H9 (cell line): ENCODE measurements at regions not wholly inside any gene's neighbourhood (a gene's known extent, or its start where the extent isn't known, plus 50 kb on each side); places are given as distances from the start of the nearest gene placed in this dataset.

ENCODE experiments used
- DNase-seq: peaks from one replicate; pipeline ENCODE4 v3.0.0-alpha.2; 2017
- H2AFZ ChIP-seq: one replicate; pipeline ENCODE4 v1.6.1; 2013; ENCODE audit warnings: mild to moderate bottlenecking, low read length, control low read depth, moderate library complexity
- H2AK5ac ChIP-seq: 2 replicates; pipeline ENCODE4 v1.6.1; 2013; ENCODE audit warnings: low read length, control low read depth, mixed read lengths; ENCODE audit not compliant: insufficient read length
- H2BK120ac ChIP-seq: one replicate; pipeline ENCODE4 v1.6.1; 2013; ENCODE audit warnings: low read depth, mild to moderate bottlenecking, low read length, control low read depth, inconsistent platforms; ENCODE audit not compliant: poor library complexity, severe bottlenecking
- H2BK12ac ChIP-seq: 2 replicates; pipeline ENCODE4 v1.6.1; 2013; ENCODE audit warnings: low read length, control low read depth, mixed read lengths, low read depth; ENCODE audit not compliant: insufficient read length
- H2BK15ac ChIP-seq: 2 replicates; pipeline ENCODE4 v1.6.1; 2013; ENCODE audit warnings: low read depth, low read length, control low read depth
- H2BK20ac ChIP-seq: one replicate; pipeline ENCODE4 v1.6.1; 2013; ENCODE audit warnings: low read depth, mild to moderate bottlenecking, low read length, control low read depth, inconsistent platforms; ENCODE audit not compliant: poor library complexity, severe bottlenecking
- H2BK5ac ChIP-seq: 2 replicates; pipeline ENCODE4 v1.6.1; 2013; ENCODE audit warnings: low read length, control low read depth, mixed read lengths; ENCODE audit not compliant: insufficient read length
- H3K14ac ChIP-seq: 2 replicates; pipeline ENCODE4 v1.6.1; 2013; ENCODE audit warnings: low read length, control low read depth; ENCODE audit not compliant: insufficient read depth
- H3K18ac ChIP-seq: 2 replicates; pipeline ENCODE4 v1.6.1; 2013; ENCODE audit warnings: low read depth, mild to moderate bottlenecking, mixed read lengths, low read length, control low read depth; ENCODE audit not compliant: insufficient read length
- H3K23ac ChIP-seq: 2 replicates; pipeline ENCODE4 v1.6.1; 2013; ENCODE audit warnings: low read length, control low read depth, mixed read lengths, low read depth; ENCODE audit not compliant: insufficient read length
- H3K23me2 ChIP-seq: 2 replicates; pipeline ENCODE4 v1.6.1; 2013; ENCODE audit warnings: low read depth, mild to moderate bottlenecking, mixed read lengths, low read length, control low read depth; ENCODE audit not compliant: insufficient read length, poor library complexity, severe bottlenecking
- H3K27ac ChIP-seq: 2 replicates; pipeline ENCODE4 v1.5.1; 2013; ENCODE audit warnings: low read length, control low read depth, mixed read lengths, low read depth; ENCODE audit not compliant: insufficient read length
- H3K27me3 ChIP-seq: 2 replicates; pipeline ENCODE4 v1.6.1; 2013; ENCODE audit warnings: low read length, control low read depth, inconsistent platforms; ENCODE audit not compliant: insufficient read depth
- H3K4ac ChIP-seq: 2 replicates; pipeline ENCODE4 v1.6.1; 2013; ENCODE audit warnings: low read depth, mild to moderate bottlenecking, control low read depth, inconsistent platforms, low read length, moderate library complexity
- H3K4me1 ChIP-seq: 2 replicates; pipeline ENCODE4 v1.6.1; 2013; ENCODE audit warnings: low read length, control low read depth, inconsistent platforms; ENCODE audit not compliant: insufficient read depth
- H3K4me2 ChIP-seq: 2 replicates; pipeline ENCODE4 v1.6.1; 2013; ENCODE audit warnings: low read length, control low read depth, mixed read lengths; ENCODE audit not compliant: insufficient read length, insufficient read depth
- H3K56ac ChIP-seq: 2 replicates; pipeline ENCODE4 v1.6.1; 2013; ENCODE audit warnings: low read depth, mild to moderate bottlenecking, mixed read lengths, low read length, control low read depth; ENCODE audit not compliant: insufficient read length
- H3K79me1 ChIP-seq: 2 replicates; pipeline ENCODE4 v1.6.1; 2013; ENCODE audit warnings: low read depth, mild to moderate bottlenecking, moderate library complexity, low read length, control low read depth, inconsistent platforms; ENCODE audit not compliant: insufficient read depth, poor library complexity, severe bottlenecking
- H3K79me2 ChIP-seq: 2 replicates; pipeline ENCODE4 v1.6.1; 2013; ENCODE audit warnings: low read length, control low read depth, inconsistent platforms; ENCODE audit not compliant: insufficient read depth
- H3K9ac ChIP-seq: 2 replicates; pipeline ENCODE4 v1.6.1; 2013; ENCODE audit warnings: low read length, control low read depth, mixed read lengths; ENCODE audit not compliant: insufficient read length; ENCODE audit errors: extremely low read depth
- H3K9me3 ChIP-seq: one replicate; pipeline ENCODE4 v1.6.1; 2013; ENCODE audit warnings: low read depth, low read length, inconsistent platforms; ENCODE audit not compliant: control insufficient read depth
- H3T11ph ChIP-seq: one replicate; pipeline ENCODE4 v1.6.1; 2013; ENCODE audit warnings: mild to moderate bottlenecking, low read length, control low read depth, inconsistent platforms
- H4K20me1 ChIP-seq: one replicate; pipeline ENCODE4 v1.6.1; 2013; ENCODE audit not compliant: control insufficient read depth, insufficient read length, insufficient read depth
- H4K5ac ChIP-seq: 2 replicates; pipeline ENCODE4 v1.6.1; 2013; ENCODE audit warnings: low read depth, mild to moderate bottlenecking, mixed read lengths, low read length, control low read depth; ENCODE audit not compliant: insufficient read length
- H4K8ac ChIP-seq: replicated peaks from 2 replicates; pipeline ENCODE4 v1.6.1; 2013; ENCODE audit warnings: low read length, control low read depth, mixed read lengths, low read depth; ENCODE audit not compliant: insufficient read length
- H4K91ac ChIP-seq: 2 replicates; pipeline ENCODE4 v1.6.1; 2013; ENCODE audit warnings: low read depth, mild to moderate bottlenecking, moderate library complexity, mixed read lengths, low read length, control low read depth; ENCODE audit not compliant: insufficient read length
- H3K27ac Mint-ChIP-seq, 3 experiments: 2 replicates in 2 of 3; 3 replicates in 1 of 3; pipeline ENCODE4 v1.8.0; 2020 to 2021; ENCODE audit warnings: mixed read lengths in 3 of 3, mild to moderate bottlenecking in 1 of 3, moderate library complexity in 1 of 3
- H3K27me3 Mint-ChIP-seq: 2 replicates; pipeline ENCODE4 v1.8.0; 2021; ENCODE audit warnings: low read depth, mild to moderate bottlenecking, moderate library complexity, mixed read lengths
- H3K36me3 Mint-ChIP-seq, 3 experiments: 2 replicates in 2 of 3; 3 replicates in 1 of 3; pipeline ENCODE4 v1.8.0; 2020 to 2021; ENCODE audit warnings: low read depth in 3 of 3, mixed read lengths in 3 of 3; ENCODE audit not compliant: insufficient read depth in 1 of 3
- H3K4me1 Mint-ChIP-seq, 2 experiments: 2 replicates each; pipeline ENCODE4 v1.8.0; 2020; ENCODE audit warnings: mixed read lengths in 2 of 2
- H3K4me3 Mint-ChIP-seq, 2 experiments: 2 replicates in 1 of 2; 3 replicates in 1 of 2; pipeline ENCODE4 v1.8.0; 2020 to 2021; ENCODE audit warnings: mild to moderate bottlenecking in 2 of 2, mixed read lengths in 2 of 2, moderate library complexity in 1 of 2
- H3K9me3 Mint-ChIP-seq, 2 experiments: 2 replicates in 1 of 2; 3 replicates in 1 of 2; pipeline ENCODE4 v1.8.0; 2020; ENCODE audit warnings: mild to moderate bottlenecking in 2 of 2, mixed read lengths in 2 of 2, moderate library complexity in 1 of 2
- WGBS: extraction: QIAGEN DNeasy Blood & Tissue Kit; methylation state at CpG from one replicate; pipeline ENCODE4 v1.1.7; 2013; ENCODE audit warnings: missing lambda C conversion rate, low lambda C conversion rate, mixed read lengths; ENCODE audit not compliant: insufficient read length; ENCODE audit errors: extremely low coverage; 5-methylcytosine and 5-hydroxymethylcytosine counted together
- TF ChIP-seq, protein P1 (sequence below): fragments of 200-600 bp; sonication (generic); conservative IDR thresholded peaks from 3 replicates; pipeline ENCODE4 v1.8.0; 2021; ENCODE audit warnings: antibody characterized with exemption, mild to moderate bottlenecking

DNA sequence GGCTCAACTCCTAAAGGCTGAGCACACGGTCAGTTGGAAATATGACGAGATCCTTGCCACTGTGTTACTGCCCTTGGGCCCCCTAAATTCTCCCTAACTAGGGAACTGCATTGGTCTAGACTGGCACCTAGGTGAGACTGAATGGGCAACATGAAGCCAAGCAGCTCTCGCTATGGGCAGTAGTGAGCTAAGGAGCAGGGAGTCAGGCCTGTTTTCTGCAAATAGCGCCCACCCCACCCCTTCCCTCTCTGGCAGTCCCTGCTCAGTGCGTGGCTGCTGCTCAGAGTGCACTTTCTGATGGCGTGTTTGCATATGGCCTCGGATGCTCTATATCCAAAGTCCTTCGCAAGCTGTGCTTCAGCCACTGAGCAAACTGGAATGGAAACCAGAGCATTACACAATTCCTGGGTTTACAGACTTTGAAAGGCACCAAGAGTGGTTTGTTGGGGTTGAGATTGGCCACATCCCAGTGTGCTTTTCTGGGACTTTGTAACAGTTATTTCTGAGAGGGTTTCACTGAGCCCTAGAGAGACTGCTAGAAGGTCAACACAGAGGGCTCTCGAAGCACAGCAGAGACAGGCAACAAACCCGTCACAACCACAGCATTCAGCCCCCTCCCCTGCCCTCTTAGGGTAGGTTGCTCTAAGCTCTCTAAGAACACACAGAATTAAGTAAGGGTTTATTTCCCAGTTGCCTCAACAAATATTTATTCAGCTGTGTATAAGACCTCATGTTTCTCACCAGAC is 419.9 kb downstream of the STK39 start:
- H3K36me3 Mint-ChIP-seq, result peaks cover 9 to 26% (median 10%) of the 10 kb centered on the region in 3 experiments
- no peak overlapping the region for H2AK5ac ChIP-seq
- H2BK12ac ChIP-seq, result no peak overlapping the region
- H3K4ac ChIP-seq, result no peak overlapping the region
- no peak overlapping the region for H3K23ac ChIP-seq
- no peaks in the 10 kb centered on the region for H3K9me3 ChIP-seq
- no peaks in the 10 kb centered on the region for H4K20me1 ChIP-seq
- no peak overlapping the region for H2BK120ac ChIP-seq
- H3K9ac ChIP-seq, result no peak overlapping the region
- no peaks in the 10 kb centered on the region for H3K27me3 Mint-ChIP-seq
- no peak overlapping the region for H3K14ac ChIP-seq
- TF ChIP-seq, protein P1, sequence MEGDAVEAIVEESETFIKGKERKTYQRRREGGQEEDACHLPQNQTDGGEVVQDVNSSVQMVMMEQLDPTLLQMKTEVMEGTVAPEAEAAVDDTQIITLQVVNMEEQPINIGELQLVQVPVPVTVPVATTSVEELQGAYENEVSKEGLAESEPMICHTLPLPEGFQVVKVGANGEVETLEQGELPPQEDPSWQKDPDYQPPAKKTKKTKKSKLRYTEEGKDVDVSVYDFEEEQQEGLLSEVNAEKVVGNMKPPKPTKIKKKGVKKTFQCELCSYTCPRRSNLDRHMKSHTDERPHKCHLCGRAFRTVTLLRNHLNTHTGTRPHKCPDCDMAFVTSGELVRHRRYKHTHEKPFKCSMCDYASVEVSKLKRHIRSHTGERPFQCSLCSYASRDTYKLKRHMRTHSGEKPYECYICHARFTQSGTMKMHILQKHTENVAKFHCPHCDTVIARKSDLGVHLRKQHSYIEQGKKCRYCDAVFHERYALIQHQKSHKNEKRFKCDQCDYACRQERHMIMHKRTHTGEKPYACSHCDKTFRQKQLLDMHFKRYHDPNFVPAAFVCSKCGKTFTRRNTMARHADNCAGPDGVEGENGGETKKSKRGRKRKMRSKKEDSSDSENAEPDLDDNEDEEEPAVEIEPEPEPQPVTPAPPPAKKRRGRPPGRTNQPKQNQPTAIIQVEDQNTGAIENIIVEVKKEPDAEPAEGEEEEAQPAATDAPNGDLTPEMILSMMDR, result no peak
- H3K4me1 ChIP-seq, result no peaks in the 10 kb centered on the region
- H2BK20ac ChIP-seq, result no peak overlapping the region
- H3K27ac ChIP-seq, result no peak overlapping the region
- H2BK15ac ChIP-seq, result no peak overlapping the region
- H3K27ac Mint-ChIP-seq, result peak overlapping the region in 1 of 3 experiments; percentile 22; a peak in 2 of 7 replicates
- H3K4me1 Mint-ChIP-seq, result peaks cover 9 to 11% of the 10 kb centered on the region in 2 experiments
- no peak overlapping the region for H3T11ph ChIP-seq
- no peak overlapping the region for H2AFZ ChIP-seq
- no peak overlapping the region for H3K18ac ChIP-seq
- no peak for DNase-seq
- no peaks in the 10 kb centered on the region for H3K23me2 ChIP-seq
- peak overlapping the region; percentile 22 for H4K5ac ChIP-seq
- no CpG with 5 or more reads among the region's 10 CpGs for WGBS
- no peak overlapping the region for H3K4me3 Mint-ChIP-seq
- H4K91ac ChIP-seq, result no peak overlapping the region
- peaks cover 0 to under 1% of the 10 kb centered on the region in 2 experiments; a peak in 1 of 5 replicates for H3K9me3 Mint-ChIP-seq
- H3K79me2 ChIP-seq, result no peaks in the 10 kb centered on the region
- no peaks in the 10 kb centered on the region for H3K79me1 ChIP-seq
- no peak overlapping the region for H3K4me2 ChIP-seq
- no peak overlapping the region for H4K8ac ChIP-seq
- H3K27me3 ChIP-seq, result no peaks in the 10 kb centered on the region
- H2BK5ac ChIP-seq, result no peak overlapping the region
- no peak overlapping the region for H3K56ac ChIP-seq
